LNCAP (cell line): ENCODE measurements at regions not wholly inside any gene's neighbourhood (a gene's known extent, or its start where the extent isn't known, plus 50 kb on each side); places are given as distances from the start of the nearest gene placed in this dataset.

Experiments
- CTCF ChIP-seq: fragments of 450-650 bp; IDR thresholded peaks from 2 replicates; pipeline ENCODE4 v1.5.1; 2017; ENCODE audit warnings: mild to moderate bottlenecking

GRCh38 chr20:20795721-20796120, 83.3 kb upstream of the RALGAPA2 start:
- no peak for TF ChIP-seq CTCF

GRCh38 chr20:20795119-20795518, 82.7 kb upstream of the RALGAPA2 start:
- no peak for TF ChIP-seq CTCF

GRCh38 chr20:20793591-20793990, 81.1 kb upstream of the RALGAPA2 start:
- TF ChIP-seq CTCF = no peak

- TF ChIP-seq CTCF = no peak
These were observed 79.5 kb upstream of the RALGAPA2 start for GRCh38 chr20:20791664-20792568.

GRCh38 chr20:20788308-20788707, 75.9 kb upstream of the RALGAPA2 start:
- TF ChIP-seq CTCF = no peak

- TF ChIP-seq CTCF = no peak
These were observed 74.0 kb upstream of the RALGAPA2 start for GRCh38 chr20:20786428-20786827.

- no peak for TF ChIP-seq CTCF
These were observed 72.8 kb upstream of the RALGAPA2 start for GRCh38 chr20:20785226-20785625.

GRCh38 chr20:20783450-20783849, 71.0 kb upstream of the RALGAPA2 start:
- no peak for TF ChIP-seq CTCF
